ENCODE measurements at regions not wholly inside any gene's neighbourhood (a gene's known extent, or its start where the extent isn't known, plus 50 kb on each side); places are given as distances from the start of the nearest gene placed in this dataset.

GRCh38 chr20:60502881-60503280, 544.7 kb downstream of the CDH26 start:
- Histone ChIP-seq H3K9me3 (ENCODE audit: insufficient read depth, low read depth, low read length) (no peaks in the 10 kb centered on the region), H3K9ac (ENCODE audit: low read length) (no peak overlapping the region), H4K20me1 (ENCODE audit: insufficient read depth, low read length) (no peaks in the 10 kb centered on the region), H3K27me3 (ENCODE audit: insufficient read depth, low read length) (no peaks in the 10 kb centered on the region), H3K27ac (ENCODE audit: low read depth, low read length) (no peak overlapping the region), H3K36me3 (ENCODE audit: insufficient read depth, low read length) (no peaks in the 10 kb centered on the region), H3K4me2 (ENCODE audit: low read length) (no peak overlapping the region), H3K4me1 (ENCODE audit: insufficient read depth, low read length) (no peaks in the 10 kb centered on the region), H2AFZ (ENCODE audit: low read depth, low read length) (no peak overlapping the region), H3K4me3 (ENCODE audit: insufficient read depth, low read depth, low read length) (no peak overlapping the region), H3K79me2 (ENCODE audit: insufficient read depth, low read length) (no peaks in the 10 kb centered on the region)
- DNase-seq (ENCODE audit: low read depth) (no peak), FAIRE-seq (no peak)
- TF ChIP-seq CTCF (IDR thresholded peaks at IDR 0.05; ENCODE audit: insufficient read depth, low read depth, low read length) (no peak), EZH2 (IDR thresholded peaks at IDR 0.05; ENCODE audit: insufficient read depth, low read length) (no peak)
- Mint-ChIP-seq H3K27ac (ENCODE audit: unreplicated experiment) (no peak overlapping the region), H3K27me3 (ENCODE audit: low read depth, unreplicated experiment) (peaks cover 2% of the 10 kb centered on the region), H3K36me3 (ENCODE audit: low read depth, unreplicated experiment) (no peaks in the 10 kb centered on the region), H3K4me1 (ENCODE audit: low read depth, unreplicated experiment) (no peaks in the 10 kb centered on the region), H3K4me3 (ENCODE audit: unreplicated experiment) (no peak overlapping the region), H3K9me3 (ENCODE audit: unreplicated experiment) (no peaks in the 10 kb centered on the region)

GRCh38 chr20:60505423-60505822, 547.2 kb downstream of the CDH26 start:
- H3K4me2 ChIP-seq (ENCODE audit: low read length), result no peak overlapping the region
- H3K36me3 Mint-ChIP-seq (ENCODE audit: low read depth, unreplicated experiment), result no peaks in the 10 kb centered on the region
- no peaks in the 10 kb centered on the region for H4K20me1 ChIP-seq (ENCODE audit: insufficient read depth, low read length)
- H3K27me3 Mint-ChIP-seq (ENCODE audit: low read depth, unreplicated experiment), result peaks cover 8% of the 10 kb centered on the region
- TF ChIP-seq EZH2 (IDR thresholded peaks at IDR 0.05; ENCODE audit: insufficient read depth, low read length), result no peak
- TF ChIP-seq CTCF (IDR thresholded peaks at IDR 0.05; ENCODE audit: insufficient read depth, low read depth, low read length), result no peak
- no peaks in the 10 kb centered on the region for H3K4me1 Mint-ChIP-seq (ENCODE audit: low read depth, unreplicated experiment)
- no peaks in the 10 kb centered on the region for H3K36me3 ChIP-seq (ENCODE audit: insufficient read depth, low read length)
- H3K27ac ChIP-seq (ENCODE audit: low read depth, low read length), result no peak overlapping the region
- no peak overlapping the region for H3K27ac Mint-ChIP-seq (ENCODE audit: unreplicated experiment)
- H3K4me3 Mint-ChIP-seq (ENCODE audit: unreplicated experiment), result no peak overlapping the region
- no peak for DNase-seq (ENCODE audit: low read depth)
- H3K4me3 ChIP-seq (ENCODE audit: insufficient read depth, low read depth, low read length), result no peak overlapping the region
- H3K9me3 ChIP-seq (ENCODE audit: insufficient read depth, low read depth, low read length), result no peaks in the 10 kb centered on the region
- no peak overlapping the region for H3K9ac ChIP-seq (ENCODE audit: low read length)
- no peak for FAIRE-seq
- no peaks in the 10 kb centered on the region for H3K9me3 Mint-ChIP-seq (ENCODE audit: unreplicated experiment)
- no peaks in the 10 kb centered on the region for H3K27me3 ChIP-seq (ENCODE audit: insufficient read depth, low read length)
- no peak overlapping the region for H2AFZ ChIP-seq (ENCODE audit: low read depth, low read length)
- no peaks in the 10 kb centered on the region for H3K79me2 ChIP-seq (ENCODE audit: insufficient read depth, low read length)
- H3K4me1 ChIP-seq (ENCODE audit: insufficient read depth, low read length), result no peaks in the 10 kb centered on the region

- DNase-seq (ENCODE audit: low read depth) (no peak), FAIRE-seq (no peak)
- Histone ChIP-seq H4K20me1 (ENCODE audit: insufficient read depth, low read length) (no peaks in the 10 kb centered on the region), H3K4me3 (ENCODE audit: insufficient read depth, low read depth, low read length) (no peak overlapping the region), H3K79me2 (ENCODE audit: insufficient read depth, low read length) (no peaks in the 10 kb centered on the region), H3K36me3 (ENCODE audit: insufficient read depth, low read length) (no peaks in the 10 kb centered on the region), H3K27me3 (ENCODE audit: insufficient read depth, low read length) (no peaks in the 10 kb centered on the region), H3K27ac (ENCODE audit: low read depth, low read length) (no peak overlapping the region), H3K4me1 (ENCODE audit: insufficient read depth, low read length) (no peaks in the 10 kb centered on the region), H3K9me3 (ENCODE audit: insufficient read depth, low read depth, low read length) (no peaks in the 10 kb centered on the region), H3K4me2 (ENCODE audit: low read length) (no peak overlapping the region), H3K9ac (ENCODE audit: low read length) (no peak overlapping the region), H2AFZ (ENCODE audit: low read depth, low read length) (no peak overlapping the region)
- TF ChIP-seq CTCF (IDR thresholded peaks at IDR 0.05; ENCODE audit: insufficient read depth, low read depth, low read length) (no peak), EZH2 (IDR thresholded peaks at IDR 0.05; ENCODE audit: insufficient read depth, low read length) (no peak)
- H3K36me3 Mint-ChIP-seq (ENCODE audit: low read depth, unreplicated experiment), result no peaks in the 10 kb centered on the region
- H3K9me3 Mint-ChIP-seq (ENCODE audit: unreplicated experiment), result no peaks in the 10 kb centered on the region
- H3K4me1 Mint-ChIP-seq (ENCODE audit: low read depth, unreplicated experiment), result no peaks in the 10 kb centered on the region
- H3K27me3 Mint-ChIP-seq (ENCODE audit: low read depth, unreplicated experiment), result peaks cover 8% of the 10 kb centered on the region
- no peak overlapping the region for H3K27ac Mint-ChIP-seq (ENCODE audit: unreplicated experiment)
- no peak overlapping the region for H3K4me3 Mint-ChIP-seq (ENCODE audit: unreplicated experiment)
Observed at GRCh38 chr20:60506061-60506460, 547.8 kb downstream of the CDH26 start.

Data from astrocyte (in vitro differentiated cells and primary cell).